Activated T-cell treated with anti-CD3 and anti-CD28 coated beads, Interleukin-2, amount 50 U/mL, for 24 hours (primary cell): ENCODE measurements at regions not wholly inside any gene's neighbourhood (a gene's known extent, or its start where the extent isn't known, plus 50 kb on each side); places are given as distances from the start of the nearest gene placed in this dataset.
A peak's percentile ranks its signal among the peaks of the same experiment; 100 is the strongest.
"Not testable (repeated sequence)": the region's sequence is repeated elsewhere in the genome, so short reads cannot be mapped to it uniquely, and the experiment has no call there.

Source experiments
- DNase-seq: peaks from one replicate; pipeline ENCODE4 v3.0.0-alpha.2; 2020
- H3K27ac Mint-ChIP-seq: 2 replicates; pipeline ENCODE4 v1.8.0; 2020; ENCODE audit warnings: mild to moderate bottlenecking, mixed read lengths
- H3K27me3 Mint-ChIP-seq: 2 replicates; pipeline ENCODE4 v1.8.0; 2020; ENCODE audit warnings: mixed read lengths
- H3K36me3 Mint-ChIP-seq: 2 replicates; pipeline ENCODE4 v1.8.0; 2020; ENCODE audit warnings: low read depth, mixed read lengths
- H3K4me1 Mint-ChIP-seq: 2 replicates; pipeline ENCODE4 v1.8.0; 2020; ENCODE audit warnings: low read depth, mixed read lengths
- H3K4me3 Mint-ChIP-seq: 2 replicates; pipeline ENCODE4 v1.8.0; 2020; ENCODE audit warnings: mild to moderate bottlenecking, moderate library complexity, mixed read lengths
- H3K9me3 Mint-ChIP-seq: 2 replicates; pipeline ENCODE4 v1.8.0; 2020; ENCODE audit warnings: mixed read lengths

DNA sequence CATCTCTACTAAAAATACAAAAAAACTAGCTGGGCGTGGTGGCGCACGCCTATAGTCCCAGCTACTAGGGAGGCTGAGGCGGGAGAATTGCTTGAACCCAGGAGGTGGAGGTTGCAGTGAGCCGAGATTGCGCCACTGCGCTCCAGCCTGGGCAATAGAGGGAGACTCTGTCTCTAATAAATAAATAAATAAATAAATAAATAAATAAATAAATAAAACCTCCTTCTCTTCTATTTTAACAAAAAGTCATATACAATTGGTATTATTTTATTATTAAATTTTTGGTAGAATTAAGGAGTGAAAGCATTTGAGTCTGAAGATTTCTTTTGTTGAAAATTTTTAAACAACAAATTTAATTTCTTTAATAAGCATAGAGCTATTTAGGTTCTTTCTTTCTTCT lies 301.7 kb downstream of the CD83 start:
- not testable (repeated sequence) for DNase-seq, H3K9me3 Mint-ChIP-seq, H3K27me3 Mint-ChIP-seq, H3K36me3 Mint-ChIP-seq, H3K27ac Mint-ChIP-seq, H3K4me3 Mint-ChIP-seq
- peaks cover 27% of the 10 kb centered on the region for H3K4me1 Mint-ChIP-seq

DNA sequence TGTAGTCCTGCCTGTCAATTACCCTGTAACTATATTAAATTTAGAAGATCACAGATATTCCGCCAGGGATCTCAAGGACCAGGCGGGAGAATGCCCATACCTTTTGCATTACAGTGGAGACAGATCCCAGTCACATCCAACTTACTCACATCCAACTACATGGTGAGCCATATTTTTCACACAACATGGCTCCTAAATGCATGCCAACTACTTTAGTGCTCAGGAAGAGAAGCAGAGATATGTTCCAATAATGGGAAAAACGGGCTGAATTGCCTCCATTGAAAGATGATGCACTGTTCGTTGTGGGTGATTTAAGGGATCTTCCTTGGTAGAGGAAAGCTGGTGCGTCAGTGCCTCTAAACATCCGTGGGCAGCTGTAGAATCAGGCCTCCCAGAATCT lies 304.5 kb downstream of the CD83 start:
- H3K9me3 Mint-ChIP-seq: peaks cover 4% of the 10 kb centered on the region
- H3K4me1 Mint-ChIP-seq: peaks cover 48% of the 10 kb centered on the region
- H3K27me3 Mint-ChIP-seq: no peaks in the 10 kb centered on the region
- no peak overlapping the region for H3K27ac Mint-ChIP-seq
- no peak overlapping the region for H3K4me3 Mint-ChIP-seq
- H3K36me3 Mint-ChIP-seq: peaks cover 5% of the 10 kb centered on the region
- no peak for DNase-seq

GRCh38 chr6:14422917-14423316 lies 305.3 kb downstream of the CD83 start:
- H3K27ac Mint-ChIP-seq: peak overlapping the region; percentile 80
- no peaks in the 10 kb centered on the region for H3K27me3 Mint-ChIP-seq
- peaks cover 44% of the 10 kb centered on the region for H3K4me1 Mint-ChIP-seq
- no peak for DNase-seq
- H3K9me3 Mint-ChIP-seq: peaks cover 4% of the 10 kb centered on the region
- no peak overlapping the region for H3K4me3 Mint-ChIP-seq
- peaks cover 5% of the 10 kb centered on the region for H3K36me3 Mint-ChIP-seq

- Mint-ChIP-seq H3K4me3 (no peak overlapping the region), H3K36me3 (peaks cover 5% of the 10 kb centered on the region), H3K27me3 (no peaks in the 10 kb centered on the region), H3K27ac (peak overlapping the region; percentile 88), H3K9me3 (peaks cover 4% of the 10 kb centered on the region), H3K4me1 (peaks cover 41% of the 10 kb centered on the region)
- DNase-seq: no peak
Observed at GRCh38 chr6:14423330-14423729, 305.8 kb downstream of the CD83 start.

- Mint-ChIP-seq H3K36me3 (peaks cover 5% of the 10 kb centered on the region), H3K9me3 (peaks cover 4% of the 10 kb centered on the region), H3K4me1 (peaks cover 41% of the 10 kb centered on the region), H3K27me3 (no peaks in the 10 kb centered on the region), H3K27ac (peak overlapping the region; percentile 98), H3K4me3 (peak overlapping the region; percentile 50)
- DNase-seq: no peak
Observed at GRCh38 chr6:14423955-14424354, 306.4 kb downstream of the CD83 start.

GRCh38 chr6:14425805-14426204 lies 308.2 kb downstream of the CD83 start:
- Mint-ChIP-seq H3K36me3 (peaks cover 5% of the 10 kb centered on the region), H3K4me1 (peaks cover 41% of the 10 kb centered on the region), H3K27ac (peak overlapping the region; percentile 98)

DNA sequence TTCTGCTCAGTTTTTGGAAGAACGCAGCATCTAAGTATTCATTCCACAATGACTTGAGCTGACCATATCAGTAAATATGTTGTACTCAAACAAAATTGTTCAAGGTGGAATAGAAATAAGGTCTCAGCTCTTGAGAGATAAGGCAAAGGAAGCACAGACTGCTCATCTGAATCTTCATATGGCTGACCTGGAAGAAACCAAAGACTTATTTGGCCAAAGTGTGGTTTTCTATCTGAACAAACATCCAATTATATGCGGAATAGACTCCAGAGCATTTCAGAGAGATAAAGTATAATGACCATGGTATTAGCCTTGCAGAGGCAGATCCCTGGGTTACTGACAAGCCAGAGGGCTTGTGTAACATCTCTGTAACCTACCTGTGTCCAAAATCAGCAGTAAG lies 308.7 kb downstream of the CD83 start:
- Mint-ChIP-seq H3K27ac (no peak overlapping the region), H3K4me3 (no peak overlapping the region), H3K4me1 (peaks cover 41% of the 10 kb centered on the region), H3K27me3 (no peaks in the 10 kb centered on the region), H3K9me3 (peaks cover 4% of the 10 kb centered on the region), H3K36me3 (peaks cover 5% of the 10 kb centered on the region)
- DNase-seq: no peak

More at GRCh38 chr6:14425805-14426204, 308.2 kb downstream of the CD83 start:
- H3K27me3 Mint-ChIP-seq: no peaks in the 10 kb centered on the region
- H3K4me3 Mint-ChIP-seq: no peak overlapping the region
- DNase-seq: no peak
- H3K9me3 Mint-ChIP-seq: peaks cover 4% of the 10 kb centered on the region

DNA sequence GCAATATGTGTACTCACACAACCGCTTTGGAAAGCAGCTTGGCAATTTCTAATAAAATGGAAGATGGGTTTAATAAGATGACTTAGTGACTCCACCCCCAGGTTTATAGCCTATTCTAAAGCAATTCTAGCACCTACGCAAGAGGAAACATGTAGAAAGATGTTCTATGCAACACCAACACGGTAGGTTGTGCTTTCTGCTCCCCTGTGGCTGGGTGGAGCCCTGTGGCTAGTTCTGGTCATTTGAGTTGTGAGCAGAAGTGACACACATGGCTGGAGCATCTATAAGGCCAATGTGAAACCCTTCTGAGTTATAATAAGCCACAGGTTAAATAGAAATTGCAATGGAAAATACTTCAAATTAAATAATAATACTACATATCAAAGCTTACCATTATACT lies 310.7 kb downstream of the CD83 start:
- Mint-ChIP-seq H3K36me3 (peaks cover 3% of the 10 kb centered on the region), H3K27me3 (no peaks in the 10 kb centered on the region), H3K4me1 (peaks cover 29% of the 10 kb centered on the region), H3K4me3 (no peak overlapping the region), H3K27ac (no peak overlapping the region), H3K9me3 (no peaks in the 10 kb centered on the region)
- DNase-seq: no peak

DNA sequence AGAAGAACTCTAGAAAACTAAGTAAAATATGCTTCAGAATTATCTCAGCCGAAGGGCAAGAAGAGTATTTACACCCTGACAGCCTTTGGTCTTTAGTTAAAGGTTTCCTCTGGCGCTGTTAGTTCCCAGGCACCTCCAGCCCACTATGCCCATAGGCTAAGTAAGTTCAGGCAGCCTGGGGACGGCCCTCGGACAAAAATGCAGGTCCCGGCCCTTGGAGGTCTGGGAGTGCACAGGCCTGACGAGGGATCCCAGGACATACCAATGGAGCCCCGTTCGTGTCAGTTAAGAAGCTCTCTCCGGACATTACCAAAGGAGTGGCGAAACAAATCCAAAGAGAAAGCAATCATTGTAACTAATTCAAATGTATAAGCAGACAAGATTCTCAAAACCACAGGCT lies 311.8 kb downstream of the CD83 start:
- no peak for DNase-seq
- H3K4me1 Mint-ChIP-seq: peaks cover 19% of the 10 kb centered on the region
- no peak overlapping the region for H3K27ac Mint-ChIP-seq
- no peaks in the 10 kb centered on the region for H3K9me3 Mint-ChIP-seq
- H3K27me3 Mint-ChIP-seq: no peaks in the 10 kb centered on the region
- H3K36me3 Mint-ChIP-seq: peaks cover 3% of the 10 kb centered on the region
- no peak overlapping the region for H3K4me3 Mint-ChIP-seq

DNA sequence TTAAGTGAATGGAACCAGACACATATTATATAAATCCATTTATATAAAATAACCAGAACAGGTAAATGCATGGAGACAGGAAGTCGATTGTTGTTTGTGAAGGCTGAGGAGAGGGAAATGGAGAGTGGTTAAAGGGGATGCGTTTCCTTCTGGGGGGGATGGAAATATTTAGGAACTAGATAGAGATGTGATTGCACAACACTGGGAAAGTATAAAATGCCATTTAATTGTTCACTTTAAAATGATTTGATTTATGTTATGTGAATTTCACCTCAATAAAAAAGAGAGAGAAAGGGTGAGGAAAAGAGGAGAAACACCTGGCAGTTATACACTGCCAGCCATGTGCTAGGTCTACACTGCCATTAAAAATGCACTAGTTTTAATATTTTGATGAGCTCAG lies 312.6 kb downstream of the CD83 start:
- H3K27me3 Mint-ChIP-seq: no peaks in the 10 kb centered on the region
- H3K36me3 Mint-ChIP-seq: peaks cover under 1% of the 10 kb centered on the region
- H3K9me3 Mint-ChIP-seq: no peaks in the 10 kb centered on the region
- peaks cover 11% of the 10 kb centered on the region for H3K4me1 Mint-ChIP-seq
- no peak overlapping the region for H3K27ac Mint-ChIP-seq
- no peak overlapping the region for H3K4me3 Mint-ChIP-seq
- no peak for DNase-seq

DNA sequence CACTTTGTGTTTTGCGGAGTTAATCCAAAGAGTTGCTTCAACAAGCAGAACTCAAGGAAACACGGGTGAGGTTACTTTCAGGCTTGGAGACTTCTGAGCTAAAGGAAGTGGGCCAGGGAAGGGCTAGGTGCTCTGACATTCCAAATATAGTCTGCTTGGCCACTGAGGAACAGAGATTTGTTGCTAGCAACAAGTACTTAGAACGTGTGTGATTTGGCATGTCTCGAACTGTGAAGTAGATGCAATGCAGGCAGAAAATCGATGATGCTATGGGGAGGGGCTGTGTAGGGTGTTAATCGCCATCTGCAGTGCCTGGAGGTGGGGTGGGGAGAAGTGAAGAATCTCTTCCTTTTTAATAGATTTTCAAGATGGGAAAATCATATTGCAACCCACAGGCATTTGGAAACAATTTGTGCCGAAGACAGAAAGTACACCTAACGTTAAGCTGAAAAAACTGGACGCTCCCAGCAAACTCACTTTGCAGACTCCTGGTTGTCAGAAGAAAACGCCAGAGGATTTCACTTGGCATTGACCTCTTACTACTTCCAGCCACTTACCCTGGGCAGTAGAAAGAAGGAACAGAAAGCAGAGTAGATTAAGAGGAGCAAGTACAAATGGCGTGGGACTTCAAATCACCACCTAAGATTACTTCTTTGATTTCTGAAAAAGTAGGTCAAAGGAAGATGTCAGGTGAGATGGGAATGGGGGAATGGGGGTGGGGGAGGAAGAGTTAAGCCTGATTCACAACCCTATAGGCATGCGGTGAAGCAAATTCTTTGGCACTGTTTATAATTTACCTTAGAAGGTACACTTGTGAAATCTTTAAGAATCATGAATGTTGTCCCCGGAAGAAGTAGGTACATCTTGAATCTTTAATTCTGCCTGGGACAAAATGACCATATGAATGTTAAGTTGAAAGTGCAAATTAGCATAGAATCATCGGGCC lies 314.1 kb downstream of the CD83 start:
- no peak for DNase-seq
- H3K27ac Mint-ChIP-seq: no peak overlapping the region
- H3K9me3 Mint-ChIP-seq: no peaks in the 10 kb centered on the region
- H3K4me3 Mint-ChIP-seq: no peak overlapping the region
- H3K4me1 Mint-ChIP-seq: no peaks in the 10 kb centered on the region
- H3K36me3 Mint-ChIP-seq: no peaks in the 10 kb centered on the region
- no peaks in the 10 kb centered on the region for H3K27me3 Mint-ChIP-seq

DNA sequence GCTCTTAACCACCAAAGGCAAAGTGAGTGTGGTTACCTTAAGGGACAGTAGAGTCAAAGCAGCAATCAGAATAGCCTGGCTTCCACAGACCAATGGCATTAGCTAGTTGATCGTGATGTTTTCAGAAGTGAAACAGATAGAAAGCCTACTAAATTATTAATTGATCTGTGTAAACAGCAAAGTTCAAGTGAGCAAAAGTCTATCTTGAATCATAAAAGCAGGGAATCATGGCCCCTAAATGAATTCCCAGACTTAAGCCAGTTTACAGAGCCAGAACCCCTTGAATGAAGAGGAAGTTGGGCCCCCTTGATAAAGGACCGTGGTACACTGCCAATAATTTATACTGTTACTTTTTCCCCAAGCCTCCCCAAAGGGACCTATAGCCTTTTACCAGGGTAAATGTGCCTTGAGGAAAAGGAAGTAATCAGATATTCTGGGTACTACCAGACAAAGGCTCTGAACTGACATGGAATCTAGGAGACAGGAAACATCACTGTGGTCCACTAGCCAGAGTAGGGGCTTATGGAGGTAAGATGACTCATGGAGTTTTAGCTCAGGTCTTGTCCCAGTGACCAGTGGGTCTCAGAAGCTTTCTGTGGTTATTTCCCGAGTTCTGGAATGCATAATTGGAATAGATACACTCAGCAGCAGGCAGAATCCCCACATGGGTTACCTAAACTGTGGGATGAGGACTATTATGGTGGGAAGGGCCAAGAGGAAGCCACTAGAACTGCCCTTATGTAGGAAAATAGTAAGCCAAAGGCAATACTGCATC lies 317.5 kb downstream of the CD83 start:
- Mint-ChIP-seq H3K27ac (no peak overlapping the region), H3K4me3 (no peak overlapping the region), H3K27me3 (no peaks in the 10 kb centered on the region), H3K36me3 (no peaks in the 10 kb centered on the region), H3K4me1 (no peaks in the 10 kb centered on the region), H3K9me3 (no peaks in the 10 kb centered on the region)
- DNase-seq: no peak

GRCh38 chr6:14436592-14437132 lies 319.1 kb downstream of the CD83 start:
- Mint-ChIP-seq H3K27ac (no peak overlapping the region), H3K9me3 (no peaks in the 10 kb centered on the region), H3K4me1 (no peaks in the 10 kb centered on the region), H3K36me3 (no peaks in the 10 kb centered on the region), H3K27me3 (no peaks in the 10 kb centered on the region), H3K4me3 (no peak overlapping the region)
- no peak for DNase-seq

DNA sequence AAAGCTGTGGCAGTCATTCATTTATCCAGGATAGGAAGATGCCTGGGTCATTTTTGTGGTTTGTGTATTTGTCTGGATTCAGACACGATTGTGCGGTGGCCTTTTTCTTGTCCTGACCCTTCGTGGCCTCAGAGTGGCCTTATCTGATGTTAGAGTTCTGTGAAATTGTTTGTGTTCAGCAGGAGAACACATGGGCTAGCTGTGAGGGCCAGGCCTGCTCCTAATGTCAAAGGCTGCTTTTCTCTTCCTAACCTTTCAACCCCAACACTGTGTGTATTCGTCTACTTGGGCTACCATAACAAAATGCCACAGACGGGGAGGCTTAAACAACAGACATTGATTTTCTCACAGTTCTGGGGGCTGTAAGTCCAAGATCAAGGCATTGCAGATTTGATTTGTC lies 321.8 kb downstream of the CD83 start:
- Mint-ChIP-seq H3K4me1 (peaks cover 2% of the 10 kb centered on the region), H3K27ac (no peak overlapping the region), H3K27me3 (no peaks in the 10 kb centered on the region), H3K9me3 (no peaks in the 10 kb centered on the region), H3K36me3 (no peaks in the 10 kb centered on the region), H3K4me3 (no peak overlapping the region)
- no peak for DNase-seq
